CD4-positive, alpha-beta memory T cell (primary cell): ENCODE measurements at regions not wholly inside any gene's neighbourhood (a gene's known extent, or its start where the extent isn't known, plus 50 kb on each side); places are given as distances from the start of the nearest gene placed in this dataset.

Experiments used
- CTCF ChIA-PET: fragments of 350-600 bp; sonication (Branson Sonifier 250); formaldehyde crosslinking; loops from one replicate; lab custom pipeline; 2021; ENCODE audit warnings: inconsistent platforms; ENCODE audit not compliant: partially characterized antibody; lab: Charles Lee
- POLR2A ChIA-PET: fragments of 350-600 bp; sonication (Branson Sonifier 250); formaldehyde crosslinking; loops from one replicate; lab custom pipeline; 2021; ENCODE audit not compliant: partially characterized antibody; lab: Charles Lee
- DNase-seq, 5 donors: peaks; one replicate each; pipeline versions ENCODE4 v3.0.0 to v3.0.0-alpha.2; 2020 to 2022; ENCODE audit warnings: mixed read lengths in 1 of 5
- H3K27ac ChIP-seq: one replicate; pipeline ENCODE4 v1.7.0; 2013; ENCODE audit warnings: low read depth, low read length
- H3K27me3 ChIP-seq: 2 replicates; pipeline ENCODE4 v1.7.0; 2013; ENCODE audit warnings: mild to moderate bottlenecking, low read length, moderate library complexity; ENCODE audit not compliant: insufficient read depth
- H3K36me3 ChIP-seq: 2 replicates; pipeline ENCODE4 v1.7.0; 2013; ENCODE audit warnings: mild to moderate bottlenecking, low read length, moderate library complexity; ENCODE audit not compliant: insufficient read depth
- H3K4me1 ChIP-seq: 2 replicates; pipeline ENCODE4 v1.7.0; 2013; ENCODE audit warnings: mild to moderate bottlenecking, low read length, moderate library complexity; ENCODE audit not compliant: insufficient read depth
- H3K4me3 ChIP-seq, 2 donors: one replicate each; pipeline ENCODE4 v1.7.0; 2013; ENCODE audit warnings: low read length in 2 of 2, mild to moderate bottlenecking in 1 of 2
- H3K9me3 ChIP-seq, 2 donors: one replicate each; pipeline ENCODE4 v1.7.0; 2013; ENCODE audit warnings: low read length in 2 of 2, control low read depth in 1 of 2; ENCODE audit not compliant: control insufficient read depth in 1 of 2
- H3K27ac Mint-ChIP-seq, 7 donors: one replicate each; pipeline ENCODE4 v1.8.0; 2020 to 2021; ENCODE audit warnings: mixed read lengths in 7 of 7, mild to moderate bottlenecking in 6 of 7, inconsistent platforms in 3 of 7, moderate library complexity in 3 of 7
- H3K27me3 Mint-ChIP-seq, 2 donors: one replicate each; pipeline ENCODE4 v1.8.0; 2020 to 2021; ENCODE audit warnings: mixed read lengths in 2 of 2
- H3K36me3 Mint-ChIP-seq, 2 donors: one replicate each; pipeline ENCODE4 v1.8.0; 2020 to 2021; ENCODE audit warnings: mixed read lengths in 2 of 2, inconsistent platforms in 1 of 2, mild to moderate bottlenecking in 1 of 2
- H3K4me1 Mint-ChIP-seq, 4 donors: one replicate each; pipeline ENCODE4 v1.8.0; 2020 to 2021; ENCODE audit warnings: mixed read lengths in 4 of 4, mild to moderate bottlenecking in 1 of 4
- H3K4me3 Mint-ChIP-seq, 8 donors: one replicate each; pipeline ENCODE4 v1.8.0; 2020 to 2021; ENCODE audit warnings: mixed read lengths in 8 of 8, mild to moderate bottlenecking in 7 of 8, moderate library complexity in 6 of 8, inconsistent platforms in 3 of 8
- H3K9me3 Mint-ChIP-seq, 8 donors: one replicate each; pipeline ENCODE4 v1.8.0; 2020 to 2021; ENCODE audit warnings: mixed read lengths in 8 of 8, mild to moderate bottlenecking in 5 of 8, inconsistent platforms in 3 of 8, moderate library complexity in 1 of 8
- intact Hi-C: fragments of 100-400 bp; cut with micrococcal nuclease; formaldehyde crosslinking; loops from one replicate; pipeline ENCODE4 v1.15.1; 2023

DNA sequence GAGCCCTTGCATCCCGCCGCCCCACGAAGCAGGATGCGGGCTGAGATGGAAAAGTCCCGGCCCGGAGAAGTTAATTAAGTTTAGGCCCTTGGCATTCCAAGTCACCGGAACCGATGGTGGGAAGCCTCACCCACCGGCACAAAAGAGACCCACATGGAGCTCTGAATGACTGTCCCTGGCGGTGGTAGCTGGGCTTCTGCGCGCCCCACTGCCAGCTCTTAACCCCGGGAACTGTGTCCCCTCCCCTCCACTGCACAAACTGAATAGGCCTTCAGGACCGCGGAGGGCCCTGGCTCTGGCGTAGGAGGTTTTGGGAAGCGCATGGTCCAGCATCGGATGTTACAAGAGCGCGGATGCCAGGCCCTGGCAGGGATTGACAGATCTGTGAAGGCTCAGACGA lies 291.1 kb upstream of the TUT7 start:
- H3K4me3 Mint-ChIP-seq, result no peak overlapping the region
- H3K27me3 Mint-ChIP-seq, result peaks cover 1 to 2% of the 10 kb centered on the region in 2 donors
- no peaks in the 10 kb centered on the region for H3K36me3 Mint-ChIP-seq
- intact Hi-C loops, result no loop called here
- H3K27me3 ChIP-seq, result no peaks in the 10 kb centered on the region
- H3K4me3 ChIP-seq, result no peak overlapping the region
- no peaks in the 10 kb centered on the region for H3K4me1 ChIP-seq
- POLR2A ChIA-PET, result no interaction called here
- H3K27ac Mint-ChIP-seq, result no peak overlapping the region
- no peaks in the 10 kb centered on the region for H3K4me1 Mint-ChIP-seq
- no peaks in the 10 kb centered on the region for H3K9me3 ChIP-seq
- H3K27ac ChIP-seq, result no peak overlapping the region
- DNase-seq, result no peak
- CTCF ChIA-PET, result no interaction called here
- H3K36me3 ChIP-seq, result no peaks in the 10 kb centered on the region
- H3K9me3 Mint-ChIP-seq, result no peaks in the 10 kb centered on the region

DNA sequence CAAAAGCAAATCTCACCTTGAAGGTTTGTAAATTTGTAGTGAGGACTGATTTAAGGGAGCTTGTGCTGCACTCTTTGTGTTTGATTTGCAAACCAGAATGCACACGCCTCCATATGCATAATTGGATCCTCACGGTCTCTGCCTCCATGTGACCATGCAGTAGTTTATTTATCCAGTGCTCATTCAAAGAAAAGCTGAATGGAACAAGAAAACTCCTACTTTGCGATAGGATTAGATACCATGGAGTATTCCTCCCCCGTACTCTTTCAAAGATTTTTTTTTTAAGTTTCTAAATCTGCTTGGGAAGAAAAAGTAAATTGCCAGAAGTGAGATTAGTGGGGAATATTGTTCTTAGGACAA lies 290.4 kb upstream of the TUT7 start:
- intact Hi-C loops, result no loop called here

DNA sequence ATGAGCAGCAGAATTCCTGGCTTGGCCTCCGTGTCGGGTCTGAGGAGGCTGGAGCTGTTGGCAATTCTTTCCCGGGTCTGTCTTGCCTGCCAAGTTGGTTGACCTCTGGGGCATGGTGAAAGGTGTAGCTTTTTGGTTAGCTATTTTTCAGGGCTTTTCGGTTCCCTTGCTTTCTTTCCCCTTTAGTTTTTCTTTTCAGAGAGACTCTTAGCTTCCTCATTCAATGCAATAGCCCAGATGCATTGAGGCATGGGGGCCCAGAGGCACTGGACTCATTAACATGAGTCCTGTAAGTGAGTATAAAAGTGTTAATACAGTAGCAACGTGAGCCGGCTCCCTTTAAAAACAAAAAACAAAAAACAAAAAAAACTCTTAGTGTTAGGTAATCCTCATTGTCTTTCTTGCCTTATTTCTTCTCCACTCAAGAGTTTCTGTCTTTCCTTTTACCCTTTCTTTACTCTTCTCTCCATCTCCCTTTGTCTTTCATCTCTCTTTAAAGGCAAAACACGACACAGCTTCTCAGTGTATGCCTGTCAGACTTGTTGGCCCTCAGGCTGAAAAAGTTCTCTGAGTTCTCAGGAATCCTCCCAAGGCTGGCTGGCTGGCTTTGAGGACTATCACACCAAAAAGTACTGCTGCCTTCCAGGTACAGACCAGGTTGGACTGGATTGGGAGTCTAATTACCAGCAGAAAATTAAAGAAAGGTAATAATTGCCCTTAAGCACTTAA lies 289.9 kb upstream of the TUT7 start:
- Mint-ChIP-seq H3K27me3 (peaks cover 1 to 2% of the 10 kb centered on the region in 2 donors), H3K36me3 (no peaks in the 10 kb centered on the region), H3K9me3 (peaks cover 0 to 2% (median 0%) of the 10 kb centered on the region in 8 donors), H3K4me1 (no peaks in the 10 kb centered on the region), H3K27ac (no peak overlapping the region), H3K4me3 (no peak overlapping the region)
- H3K27me3 ChIP-seq, result no peaks in the 10 kb centered on the region
- H3K4me3 ChIP-seq, result no peak overlapping the region
- no peaks in the 10 kb centered on the region for H3K9me3 ChIP-seq
- H3K4me1 ChIP-seq, result no peaks in the 10 kb centered on the region
- ChIA-PET POLR2A (no interaction called here), CTCF (interaction anchor here (0.7 kb wide), 1 partner anchor 265 kb away, joined by 4 read pairs; no protein-coding TSS in a partner anchor)
- no peak for DNase-seq
- no peak overlapping the region for H3K27ac ChIP-seq
- intact Hi-C loops, result no loop called here
- H3K36me3 ChIP-seq, result no peaks in the 10 kb centered on the region

More for the DNA sequence above, 290.4 kb upstream of the TUT7 start:
- peaks cover 1 to 2% of the 10 kb centered on the region in 2 donors for H3K27me3 Mint-ChIP-seq
- Histone ChIP-seq H3K36me3 (no peaks in the 10 kb centered on the region), H3K4me3 (no peak overlapping the region), H3K4me1 (no peaks in the 10 kb centered on the region), H3K27ac (no peak overlapping the region), H3K27me3 (no peaks in the 10 kb centered on the region), H3K9me3 (no peaks in the 10 kb centered on the region)
- POLR2A ChIA-PET, result no interaction called here
- H3K36me3 Mint-ChIP-seq, result no peaks in the 10 kb centered on the region
- H3K4me3 Mint-ChIP-seq, result no peak overlapping the region
- DNase-seq, result no peak
- H3K4me1 Mint-ChIP-seq, result no peaks in the 10 kb centered on the region
- H3K27ac Mint-ChIP-seq, result no peak overlapping the region
- CTCF ChIA-PET, result interaction anchor here (0.7 kb wide), 1 partner anchor 265 kb away, joined by 4 read pairs; no protein-coding TSS in a partner anchor
- peaks cover 0 to under 1% (median 0%) of the 10 kb centered on the region in 8 donors for H3K9me3 Mint-ChIP-seq

- H3K4me3 Mint-ChIP-seq, result no peak overlapping the region
- no peaks in the 10 kb centered on the region for H3K36me3 Mint-ChIP-seq
- POLR2A ChIA-PET, result no interaction called here
- H3K4me1 ChIP-seq, result no peaks in the 10 kb centered on the region
- intact Hi-C loops, result no loop called here
- H3K27ac Mint-ChIP-seq, result no peak overlapping the region
- H3K27ac ChIP-seq, result no peak overlapping the region
- H3K27me3 Mint-ChIP-seq, result peaks cover 1 to 3% of the 10 kb centered on the region in 2 donors
- no peak overlapping the region for H3K4me3 ChIP-seq
- H3K4me1 Mint-ChIP-seq, result no peaks in the 10 kb centered on the region
- peaks cover 0 to 2% (median 0%) of the 10 kb centered on the region in 8 donors for H3K9me3 Mint-ChIP-seq
- H3K9me3 ChIP-seq, result no peaks in the 10 kb centered on the region
- H3K36me3 ChIP-seq, result no peaks in the 10 kb centered on the region
- CTCF ChIA-PET, result no interaction called here
- DNase-seq, result no peak
- no peaks in the 10 kb centered on the region for H3K27me3 ChIP-seq
Observed at GRCh38 chr9:86642721-86643120, 288.5 kb upstream of the TUT7 start.

DNA sequence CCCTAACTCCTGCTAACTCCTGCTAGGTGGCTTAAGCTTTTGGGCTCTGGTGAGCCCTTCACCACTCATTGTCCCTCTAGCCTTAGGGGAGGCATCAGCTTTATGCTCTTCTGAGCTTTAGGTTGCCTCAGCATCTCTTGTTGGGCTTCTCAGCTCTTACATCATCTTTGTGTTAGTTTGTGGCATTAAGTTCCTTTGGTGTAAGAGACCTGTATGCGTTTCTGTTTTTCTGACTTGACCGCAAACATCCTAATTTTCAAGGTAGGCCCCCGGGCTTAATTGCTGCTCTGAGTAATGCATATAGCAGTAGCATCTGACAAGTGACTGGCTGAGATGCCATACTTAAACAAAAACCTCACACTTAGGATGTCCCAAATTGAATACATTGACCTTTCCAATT lies 287.8 kb upstream of the TUT7 start:
- H3K4me3 ChIP-seq, result no peak overlapping the region
- no peaks in the 10 kb centered on the region for H3K36me3 Mint-ChIP-seq
- no peak overlapping the region for H3K27ac Mint-ChIP-seq
- no peak for DNase-seq
- no peak overlapping the region for H3K27ac ChIP-seq
- ChIA-PET CTCF (no interaction called here), POLR2A (no interaction called here)
- H3K9me3 ChIP-seq, result no peaks in the 10 kb centered on the region
- H3K4me1 Mint-ChIP-seq, result peaks cover 0 to 2% (median 0%) of the 10 kb centered on the region in 4 donors
- intact Hi-C loops, result no loop called here
- H3K27me3 ChIP-seq, result no peaks in the 10 kb centered on the region
- peaks cover 3 to 6% of the 10 kb centered on the region in 2 donors for H3K27me3 Mint-ChIP-seq
- H3K9me3 Mint-ChIP-seq, result peaks cover 0 to 2% (median 0%) of the 10 kb centered on the region in 8 donors
- H3K4me1 ChIP-seq, result no peaks in the 10 kb centered on the region
- no peaks in the 10 kb centered on the region for H3K36me3 ChIP-seq
- H3K4me3 Mint-ChIP-seq, result no peak overlapping the region

DNA sequence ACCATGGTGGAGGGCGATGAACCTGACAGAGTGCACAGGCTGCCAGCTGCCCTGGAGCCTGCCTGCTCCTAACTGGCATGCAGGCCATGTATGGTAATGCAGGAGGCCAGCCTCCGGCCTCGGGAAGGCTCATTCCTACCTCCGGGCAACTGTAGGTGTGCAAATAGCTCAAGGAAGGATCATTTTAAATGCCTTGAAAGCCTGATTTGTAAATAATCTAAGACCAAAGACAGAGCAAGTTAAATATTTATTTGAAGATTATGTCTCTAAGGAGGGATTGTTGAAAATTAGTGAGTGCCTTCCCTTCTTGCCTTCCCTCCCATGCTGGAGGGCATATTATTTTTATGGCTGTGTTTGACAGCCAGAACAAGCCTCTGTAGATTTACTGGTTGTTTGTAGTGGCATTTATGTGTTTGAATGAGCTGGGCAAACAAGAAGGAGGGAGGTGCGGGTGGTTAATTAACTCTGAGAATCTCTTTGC lies 285.7 kb upstream of the TUT7 start:
- Mint-ChIP-seq H3K4me1 (peaks cover 0 to 2% (median 0%) of the 10 kb centered on the region in 4 donors), H3K9me3 (peaks cover 0 to 2% (median 0%) of the 10 kb centered on the region in 8 donors), H3K4me3 (no peak overlapping the region), H3K27ac (no peak overlapping the region), H3K36me3 (no peaks in the 10 kb centered on the region), H3K27me3 (peaks cover 9 to 15% of the 10 kb centered on the region in 2 donors)
- ChIA-PET CTCF (no interaction called here), POLR2A (no interaction called here)
- no peak for DNase-seq
- Histone ChIP-seq H3K27me3 (no peaks in the 10 kb centered on the region), H3K4me1 (no peaks in the 10 kb centered on the region), H3K27ac (no peak overlapping the region), H3K4me3 (no peak overlapping the region), H3K9me3 (no peaks in the 10 kb centered on the region), H3K36me3 (no peaks in the 10 kb centered on the region)
- intact Hi-C loops, result no loop called here

GRCh38 chr9:86639287-86639686 lies 285.1 kb upstream of the TUT7 start:
- DNase-seq, result no peak
- Mint-ChIP-seq H3K4me1 (peaks cover 0 to 2% (median 0%) of the 10 kb centered on the region in 4 donors), H3K27ac (no peak overlapping the region), H3K9me3 (peaks cover 0 to 5% (median 0%) of the 10 kb centered on the region in 8 donors), H3K27me3 (peaks cover 9 to 18% of the 10 kb centered on the region in 2 donors), H3K36me3 (no peaks in the 10 kb centered on the region), H3K4me3 (no peak overlapping the region)
- ChIA-PET POLR2A (no interaction called here), CTCF (interaction anchor here (1.8 kb wide), 1 partner anchor 40 kb away, joined by 3 read pairs; no protein-coding TSS in a partner anchor)
- Histone ChIP-seq H3K27me3 (no peaks in the 10 kb centered on the region), H3K36me3 (no peaks in the 10 kb centered on the region), H3K4me3 (no peak overlapping the region), H3K9me3 (no peaks in the 10 kb centered on the region), H3K4me1 (no peaks in the 10 kb centered on the region), H3K27ac (no peak overlapping the region)
- intact Hi-C loops, result no loop called here
